DND-41 (cell line): ENCODE measurements at regions not wholly inside any gene's neighbourhood (a gene's known extent, or its start where the extent isn't known, plus 50 kb on each side); places are given as distances from the start of the nearest gene placed in this dataset.

ENCODE experiments used
- ATAC-seq: fragments of 200-7000 bp; cut with Tn5 transposase; 3 replicates; pipeline ENCODE4 v1.9.1; 2021; ENCODE audit warnings: low read depth; ENCODE audit not compliant: insufficient read depth
- DNase-seq: peaks from one replicate; pipeline ENCODE4 v3.0.0-alpha.2; 2020
- H2AFZ ChIP-seq: 2 replicates; pipeline ENCODE4 v1.6.0; 2012; ENCODE audit warnings: low read depth, low read length
- H3K27ac ChIP-seq: 2 replicates; pipeline ENCODE4 v1.5.1; 2012; ENCODE audit warnings: low read length, inconsistent platforms
- H3K27me3 ChIP-seq: fragments of 200-600 bp; sonication (generic); 2 replicates; pipeline ENCODE4 v1.6.0; 2012; ENCODE audit warnings: low read length, mild to moderate bottlenecking, inconsistent platforms; ENCODE audit not compliant: insufficient read depth, poor library complexity
- H3K36me3 ChIP-seq: 2 replicates; pipeline ENCODE4 v1.5.1; 2012; ENCODE audit warnings: low read length, inconsistent platforms; ENCODE audit not compliant: insufficient read depth
- H3K4me1 ChIP-seq: 2 replicates; pipeline ENCODE4 v1.5.1; 2012; ENCODE audit warnings: mild to moderate bottlenecking, low read length; ENCODE audit not compliant: insufficient read depth
- H3K4me2 ChIP-seq: 2 replicates; pipeline ENCODE4 v1.6.0; 2012; ENCODE audit warnings: mild to moderate bottlenecking, moderate library complexity, low read length, inconsistent platforms; ENCODE audit not compliant: insufficient read depth
- H3K4me3 ChIP-seq, 2 experiments: fragments of 200-600 bp in 1 of 2; shearing (Covaris generic) in 1 of 2; 2 replicates each; pipeline ENCODE4 v1.5.1; 2012 to 2016; ENCODE audit warnings: inconsistent platforms in 2 of 2, low read length in 2 of 2, mild to moderate bottlenecking in 2 of 2, low read depth in 1 of 2, moderate library complexity in 1 of 2
- H3K79me2 ChIP-seq: 2 replicates; pipeline ENCODE4 v1.6.0; 2012; ENCODE audit warnings: low read length, inconsistent platforms; ENCODE audit not compliant: insufficient read depth
- H3K9ac ChIP-seq: 2 replicates; pipeline ENCODE4 v1.6.0; 2012; ENCODE audit warnings: low read depth, mild to moderate bottlenecking, inconsistent platforms, low read length, moderate library complexity
- H3K9me3 ChIP-seq: 2 replicates; pipeline ENCODE4 v1.5.1; 2012; ENCODE audit warnings: low read length, moderate library complexity, mild to moderate bottlenecking, inconsistent platforms; ENCODE audit not compliant: insufficient read depth, severe bottlenecking
- H4K20me1 ChIP-seq: 2 replicates; pipeline ENCODE4 v1.6.0; 2012; ENCODE audit warnings: low read length; ENCODE audit not compliant: insufficient read depth
- CTCF ChIP-seq: IDR thresholded peaks from 2 replicates; pipeline ENCODE4 v1.5.1; 2012; ENCODE audit warnings: borderline replicate concordance, low read length, moderate library complexity, mild to moderate bottlenecking; ENCODE audit not compliant: poor library complexity, severe bottlenecking; ENCODE audit errors: extremely low read depth
- EZH2 ChIP-seq: IDR thresholded peaks from 3 replicates; pipeline ENCODE4 v1.6.1; 2012; ENCODE audit warnings: borderline replicate concordance, low read depth, mild to moderate bottlenecking, moderate library complexity, low read length, inconsistent platforms; ENCODE audit not compliant: severe bottlenecking

GRCh38 chr1:87560137-87560536, 231.5 kb downstream of the LMO4 start:
- no peak overlapping the region for H2AFZ ChIP-seq
- TF ChIP-seq CTCF (no peak), EZH2 (no peak)
- no peak overlapping the region for H3K9ac ChIP-seq
- ATAC-seq (no peak), DNase-seq (no peak)
- H3K4me2 ChIP-seq = no peak overlapping the region
- no peak overlapping the region for H3K4me3 ChIP-seq
- no peak overlapping the region for H3K27ac ChIP-seq
- no peaks in the 10 kb centered on the region; the same call in 1 of the 2 replicates for H4K20me1 ChIP-seq
- H3K36me3 ChIP-seq = no peaks in the 10 kb centered on the region
- no peaks in the 10 kb centered on the region for H3K4me1 ChIP-seq
- H3K9me3 ChIP-seq = no peaks in the 10 kb centered on the region
- H3K79me2 ChIP-seq = no peaks in the 10 kb centered on the region
- no peaks in the 10 kb centered on the region for H3K27me3 ChIP-seq

- ATAC-seq = no peak
- TF ChIP-seq CTCF (no peak), EZH2 (no peak)
- H3K9me3 ChIP-seq = no peaks in the 10 kb centered on the region
- H3K36me3 ChIP-seq = no peaks in the 10 kb centered on the region
- H2AFZ ChIP-seq = no peak overlapping the region
- DNase-seq = no peak
- H3K4me3 ChIP-seq = no peak overlapping the region
- H3K4me1 ChIP-seq = no peaks in the 10 kb centered on the region
- no peaks in the 10 kb centered on the region for H4K20me1 ChIP-seq
- H3K27ac ChIP-seq = no peak overlapping the region
- no peaks in the 10 kb centered on the region for H3K79me2 ChIP-seq
- H3K9ac ChIP-seq = no peak overlapping the region
- no peaks in the 10 kb centered on the region for H3K27me3 ChIP-seq
- H3K4me2 ChIP-seq = no peak overlapping the region
Measured at GRCh38 chr1:87560601-87561360, 232.1 kb downstream of the LMO4 start.

- no peaks in the 10 kb centered on the region for H3K79me2 ChIP-seq
- ATAC-seq (no peak), DNase-seq (no peak)
- H4K20me1 ChIP-seq = no peaks in the 10 kb centered on the region
- H3K36me3 ChIP-seq = no peaks in the 10 kb centered on the region
- no peaks in the 10 kb centered on the region for H3K9me3 ChIP-seq
- no peak for TF ChIP-seq EZH2
- no peak for TF ChIP-seq CTCF
- H3K9ac ChIP-seq = no peak overlapping the region
- no peak overlapping the region for H3K4me3 ChIP-seq
- H3K27me3 ChIP-seq = no peaks in the 10 kb centered on the region
- no peaks in the 10 kb centered on the region for H3K4me1 ChIP-seq
- H3K27ac ChIP-seq = no peak overlapping the region
- H2AFZ ChIP-seq = no peak overlapping the region
- no peak overlapping the region for H3K4me2 ChIP-seq
Measured at GRCh38 chr1:87563211-87563610, 234.5 kb downstream of the LMO4 start.

DNA sequence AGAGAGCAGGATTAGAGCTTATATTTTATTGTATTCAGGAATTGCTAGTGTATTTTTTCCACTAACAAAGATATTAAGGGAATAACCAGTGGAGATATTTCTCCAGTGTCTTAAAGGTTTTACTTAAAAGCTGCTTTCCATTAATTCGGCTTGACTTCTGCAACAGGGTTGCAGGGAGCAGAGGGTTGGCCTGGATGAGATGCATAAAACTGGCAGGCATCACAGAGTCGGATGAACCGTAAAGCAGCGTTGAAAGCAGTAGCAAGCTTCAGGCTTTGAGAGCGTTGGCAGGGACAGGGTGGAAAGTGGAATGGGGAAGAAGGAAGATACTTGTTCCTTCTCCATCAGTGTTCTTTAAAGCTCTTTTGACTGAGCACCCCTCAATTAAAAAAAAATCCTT, 237.2 kb downstream of the LMO4 start:
- no peak overlapping the region for H3K27ac ChIP-seq
- no peak overlapping the region for H3K4me3 ChIP-seq
- no peaks in the 10 kb centered on the region for H3K4me1 ChIP-seq
- no peaks in the 10 kb centered on the region for H3K79me2 ChIP-seq
- no peaks in the 10 kb centered on the region for H3K9me3 ChIP-seq
- TF ChIP-seq EZH2 = no peak
- TF ChIP-seq CTCF = no peak
- H2AFZ ChIP-seq = no peak overlapping the region
- DNase-seq (no peak), ATAC-seq (no peak)
- no peak overlapping the region for H3K4me2 ChIP-seq
- H3K36me3 ChIP-seq = no peaks in the 10 kb centered on the region
- H3K27me3 ChIP-seq = no peaks in the 10 kb centered on the region
- no peak overlapping the region for H3K9ac ChIP-seq
- H4K20me1 ChIP-seq = no peaks in the 10 kb centered on the region
